Natural killer cell (primary cell): ENCODE measurements at regions not wholly inside any gene's neighbourhood (a gene's known extent, or its start where the extent isn't known, plus 50 kb on each side); places are given as distances from the start of the nearest gene placed in this dataset.

Source experiments
- ATAC-seq, 3 donors: fragments of 150-1000 bp in 2 of 3; fragments of 200-7000 bp in 1 of 3; cut with Tn5 transposase; 1 replicate in 1 of 3; 2 replicates in 2 of 3; pipeline ENCODE4 v1.10.0; 2021; ENCODE audit warnings: mild to moderate bottlenecking in 2 of 3, moderate library complexity in 2 of 3
- DNase-seq, 2 donors: peaks; one replicate each; pipeline versions ENCODE4 v3.0.0 to v3.0.0-alpha.2; 2013 to 2021; ENCODE audit warnings: mixed read lengths in 1 of 2
- H3K27ac ChIP-seq: one replicate; pipeline ENCODE4 v1.5.1; 2013; ENCODE audit warnings: mild to moderate bottlenecking, low read length
- H3K27me3 ChIP-seq: one replicate; pipeline ENCODE4 v1.6.1; 2013; ENCODE audit warnings: low read length; ENCODE audit not compliant: control insufficient read depth, insufficient read depth
- H3K36me3 ChIP-seq: one replicate; pipeline ENCODE4 v1.6.1; 2013; ENCODE audit warnings: low read length; ENCODE audit not compliant: control insufficient read depth, insufficient read depth
- H3K4me1 ChIP-seq: one replicate; pipeline ENCODE4 v1.6.1; 2013; ENCODE audit warnings: low read length; ENCODE audit not compliant: control insufficient read depth, insufficient read depth
- H3K4me3 ChIP-seq: one replicate; pipeline ENCODE4 v1.5.1; 2013; ENCODE audit warnings: low read length
- H3K9me3 ChIP-seq: one replicate; pipeline ENCODE4 v1.6.1; 2013; ENCODE audit warnings: low read length; ENCODE audit not compliant: control insufficient read depth, insufficient read depth
- H3K27ac Mint-ChIP-seq, 2 donors: one replicate each; pipeline ENCODE4 v1.8.0; 2022; ENCODE audit warnings: mild to moderate bottlenecking in 2 of 2, mixed read lengths in 2 of 2, moderate library complexity in 1 of 2
- H3K27me3 Mint-ChIP-seq, 2 donors: one replicate each; pipeline ENCODE4 v1.8.0; 2022; ENCODE audit warnings: low read depth in 2 of 2, mixed read lengths in 2 of 2
- H3K36me3 Mint-ChIP-seq: one replicate; pipeline ENCODE4 v1.8.0; 2022; ENCODE audit warnings: mixed read lengths
- H3K4me1 Mint-ChIP-seq, 2 donors: one replicate each; pipeline ENCODE4 v1.8.0; 2022; ENCODE audit warnings: mixed read lengths in 2 of 2
- H3K4me3 Mint-ChIP-seq: one replicate; pipeline ENCODE4 v1.8.0; 2022; ENCODE audit warnings: mild to moderate bottlenecking, moderate library complexity, mixed read lengths
- H3K9me3 Mint-ChIP-seq, 2 donors: one replicate each; pipeline ENCODE4 v1.8.0; 2022; ENCODE audit warnings: mixed read lengths in 2 of 2
- WGBS: methylation state at CpG from one replicate; pipeline ENCODE4 v1.1.7; 2013; ENCODE audit warnings: missing lambda C conversion rate; ENCODE audit not compliant: insufficient coverage; 5-methylcytosine and 5-hydroxymethylcytosine counted together
- intact Hi-C: fragments of 100-400 bp; cut with micrococcal nuclease; formaldehyde crosslinking; loops from one replicate; pipeline ENCODE4 v1.14.2; 2022
- TF ChIP-seq, protein P1 (sequence below): fragments of 200-600 bp; IDR thresholded peaks from one replicate; pipeline ENCODE4 v1.8.0; 2022; ENCODE audit warnings: antibody characterized with exemption

GRCh38 chr10:61828034-61828433 is 73.5 kb upstream of the ARID5B start:
- H3K4me3 Mint-ChIP-seq, result no peak overlapping the region
- no peaks in the 10 kb centered on the region for H3K27me3 Mint-ChIP-seq
- no peaks in the 10 kb centered on the region for H3K9me3 ChIP-seq
- H3K9me3 Mint-ChIP-seq, result no peaks in the 10 kb centered on the region
- no peaks in the 10 kb centered on the region for H3K36me3 ChIP-seq
- WGBS, result 88% methylated on average over 1 of the region's 1 CpG
- TF ChIP-seq, protein P1, sequence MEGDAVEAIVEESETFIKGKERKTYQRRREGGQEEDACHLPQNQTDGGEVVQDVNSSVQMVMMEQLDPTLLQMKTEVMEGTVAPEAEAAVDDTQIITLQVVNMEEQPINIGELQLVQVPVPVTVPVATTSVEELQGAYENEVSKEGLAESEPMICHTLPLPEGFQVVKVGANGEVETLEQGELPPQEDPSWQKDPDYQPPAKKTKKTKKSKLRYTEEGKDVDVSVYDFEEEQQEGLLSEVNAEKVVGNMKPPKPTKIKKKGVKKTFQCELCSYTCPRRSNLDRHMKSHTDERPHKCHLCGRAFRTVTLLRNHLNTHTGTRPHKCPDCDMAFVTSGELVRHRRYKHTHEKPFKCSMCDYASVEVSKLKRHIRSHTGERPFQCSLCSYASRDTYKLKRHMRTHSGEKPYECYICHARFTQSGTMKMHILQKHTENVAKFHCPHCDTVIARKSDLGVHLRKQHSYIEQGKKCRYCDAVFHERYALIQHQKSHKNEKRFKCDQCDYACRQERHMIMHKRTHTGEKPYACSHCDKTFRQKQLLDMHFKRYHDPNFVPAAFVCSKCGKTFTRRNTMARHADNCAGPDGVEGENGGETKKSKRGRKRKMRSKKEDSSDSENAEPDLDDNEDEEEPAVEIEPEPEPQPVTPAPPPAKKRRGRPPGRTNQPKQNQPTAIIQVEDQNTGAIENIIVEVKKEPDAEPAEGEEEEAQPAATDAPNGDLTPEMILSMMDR, result no peak
- no peak overlapping the region for H3K27ac ChIP-seq
- no peaks in the 10 kb centered on the region for H3K4me1 ChIP-seq
- no peaks in the 10 kb centered on the region for H3K36me3 Mint-ChIP-seq
- ATAC-seq (no peak), DNase-seq (no peak)
- no peaks in the 10 kb centered on the region for H3K4me1 Mint-ChIP-seq
- no peaks in the 10 kb centered on the region for H3K27me3 ChIP-seq
- H3K27ac Mint-ChIP-seq, result no peak overlapping the region
- intact Hi-C loops, result no loop called here
- no peak overlapping the region for H3K4me3 ChIP-seq

DNA sequence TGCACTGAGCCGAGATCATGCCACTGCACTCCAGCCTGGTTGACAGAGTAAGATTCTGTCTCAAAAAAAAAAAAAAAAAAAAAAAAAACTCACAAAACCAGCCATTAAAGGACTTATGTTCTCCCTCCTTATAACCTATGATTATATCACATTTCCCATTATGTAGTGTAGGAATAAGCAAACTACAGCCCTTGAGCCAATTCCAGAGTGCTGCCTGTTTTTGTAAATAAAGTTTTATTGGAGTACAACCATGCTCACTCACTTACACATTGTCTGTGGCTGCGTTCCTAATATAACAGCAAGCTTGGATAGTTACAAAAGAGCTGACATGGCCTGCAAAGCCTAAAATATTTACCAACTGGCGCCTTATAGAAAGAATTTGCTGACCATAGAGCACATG is 72.7 kb upstream of the ARID5B start:
- H3K9me3 Mint-ChIP-seq, result no peaks in the 10 kb centered on the region
- TF ChIP-seq, protein P1, result no peak
- H3K36me3 Mint-ChIP-seq, result no peaks in the 10 kb centered on the region
- Histone ChIP-seq H3K9me3 (no peaks in the 10 kb centered on the region), H3K27me3 (no peaks in the 10 kb centered on the region), H3K27ac (no peak overlapping the region), H3K4me3 (no peak overlapping the region), H3K36me3 (no peaks in the 10 kb centered on the region), H3K4me1 (no peaks in the 10 kb centered on the region)
- 92% methylated on average over 3 of the region's 3 CpGs for WGBS
- no peak overlapping the region for H3K4me3 Mint-ChIP-seq
- intact Hi-C loops, result no loop called here
- no peak overlapping the region for H3K27ac Mint-ChIP-seq
- ATAC-seq, result no peak
- no peak for DNase-seq
- H3K27me3 Mint-ChIP-seq, result no peaks in the 10 kb centered on the region
- H3K4me1 Mint-ChIP-seq, result no peaks in the 10 kb centered on the region

DNA sequence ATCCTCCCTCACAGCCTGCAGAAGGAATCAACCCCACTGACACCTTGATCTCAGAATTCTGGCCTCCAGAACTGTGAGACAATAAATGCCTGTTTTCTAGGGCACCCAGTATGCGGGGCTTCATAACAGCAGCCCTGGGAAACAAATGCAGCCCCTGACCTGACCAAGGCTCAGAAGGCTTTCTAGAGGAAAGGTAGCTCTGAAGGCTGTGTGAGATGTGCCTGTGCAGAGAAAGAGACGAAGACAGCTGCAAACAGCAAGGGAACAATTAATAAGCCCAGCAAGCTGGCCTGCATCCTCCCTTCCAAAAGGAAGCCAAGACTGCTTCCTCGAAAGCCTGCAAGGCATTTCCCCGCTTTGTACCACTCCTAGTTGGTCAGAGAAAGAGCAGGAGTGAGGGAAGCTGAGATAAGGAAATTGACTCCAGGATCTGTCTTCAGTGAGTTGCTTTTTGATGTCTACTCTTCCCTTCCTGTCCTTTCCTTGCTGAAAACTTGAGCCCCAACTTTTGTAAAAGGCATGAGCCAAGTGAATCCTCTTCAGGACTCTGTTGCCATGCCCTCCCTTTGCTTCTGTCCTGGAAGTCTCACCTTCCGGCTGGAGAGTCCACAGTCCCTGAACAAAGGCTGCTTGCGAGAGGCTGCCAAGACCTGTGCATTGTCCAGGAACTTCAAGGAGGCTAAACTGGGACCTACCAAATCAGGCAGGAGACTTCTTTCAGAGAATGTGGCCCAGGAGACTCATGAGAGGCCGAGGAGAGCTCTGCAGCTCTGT is 71.2 kb upstream of the ARID5B start:
- intact Hi-C loops, result no loop called here
- H3K27me3 ChIP-seq, result no peaks in the 10 kb centered on the region
- TF ChIP-seq, protein P1, result no peak

GRCh38 chr10:61830846-61831273 is 70.6 kb upstream of the ARID5B start:
- H3K27me3 Mint-ChIP-seq, result no peaks in the 10 kb centered on the region

More for the DNA sequence above, 71.2 kb upstream of the ARID5B start:
- Mint-ChIP-seq H3K4me3 (no peak overlapping the region), H3K27ac (no peak overlapping the region), H3K27me3 (no peaks in the 10 kb centered on the region), H3K36me3 (no peaks in the 10 kb centered on the region), H3K9me3 (no peaks in the 10 kb centered on the region), H3K4me1 (no peaks in the 10 kb centered on the region)
- Histone ChIP-seq H3K4me3 (no peak overlapping the region), H3K27ac (no peak overlapping the region), H3K4me1 (no peaks in the 10 kb centered on the region), H3K36me3 (no peaks in the 10 kb centered on the region), H3K9me3 (no peaks in the 10 kb centered on the region)
- 96% methylated on average over 7 of the region's 7 CpGs for WGBS
- ATAC-seq, result no peak
- DNase-seq, result no peak

More at GRCh38 chr10:61830846-61831273, 70.6 kb upstream of the ARID5B start:
- no peak for DNase-seq
- no peak overlapping the region for H3K27ac Mint-ChIP-seq
- Histone ChIP-seq H3K4me3 (no peak overlapping the region), H3K9me3 (no peaks in the 10 kb centered on the region), H3K4me1 (no peaks in the 10 kb centered on the region), H3K27ac (no peak overlapping the region), H3K27me3 (no peaks in the 10 kb centered on the region), H3K36me3 (no peaks in the 10 kb centered on the region)
- WGBS, result 87% methylated on average over 7 of the region's 7 CpGs
- no peaks in the 10 kb centered on the region for H3K36me3 Mint-ChIP-seq
- intact Hi-C loops, result no loop called here
- no peaks in the 10 kb centered on the region for H3K9me3 Mint-ChIP-seq
- ATAC-seq, result no peak
- H3K4me3 Mint-ChIP-seq, result no peak overlapping the region
- TF ChIP-seq, protein P1, result no peak
- no peaks in the 10 kb centered on the region for H3K4me1 Mint-ChIP-seq
